Ovary (tissue), 7 donors: ENCODE measurements at regions not wholly inside any gene's neighbourhood (a gene's known extent, or its start where the extent isn't known, plus 50 kb on each side); places are given as distances from the start of the nearest gene placed in this dataset.

Experiments used
- DNase-seq, 5 donors: peaks; one replicate each; pipeline ENCODE4 v3.0.0-alpha.2; 2019 to 2020
- H3K27ac ChIP-seq, 2 donors: fragments of 200-600 bp; one replicate each; pipeline versions ENCODE4 v1.5.1 to v1.8.0; 2019 to 2022
- H3K27me3 ChIP-seq: fragments of 200-600 bp; one replicate; pipeline ENCODE4 v1.8.0; 2022
- H3K36me3 ChIP-seq: fragments of 200-600 bp; sonication (generic); one replicate; pipeline ENCODE4 v1.5.1; 2019
- H3K4me1 ChIP-seq: one replicate; pipeline ENCODE4 v1.8.1; 2013; ENCODE audit warnings: mild to moderate bottlenecking, moderate library complexity; ENCODE audit not compliant: insufficient read depth
- H3K4me3 ChIP-seq: fragments of 200-600 bp; sonication (generic); one replicate; pipeline ENCODE4 v1.5.1; 2017
- H3K9me3 ChIP-seq, 2 donors: fragments of 200-600 bp in 1 of 2; sonication (generic) in 1 of 2; one replicate each; pipeline versions ENCODE4 v1.5.1 to v1.8.1; 2013 to 2019; ENCODE audit warnings: mild to moderate bottlenecking in 1 of 2, moderate library complexity in 1 of 2
- CTCF ChIP-seq, 3 donors: fragments of 450-650 bp in 2 of 3; fragments of 200-600 bp in 1 of 3; IDR thresholded peaks; one replicate each; pipeline versions ENCODE4 v1.5.1 to v1.8.0; 2016 to 2022; ENCODE audit warnings: antibody characterized with exemption in 3 of 3, mild to moderate bottlenecking in 1 of 3
- EP300 ChIP-seq: sonication (generic); formaldehyde crosslinking; IDR thresholded peaks from one replicate; pipeline ENCODE4 v1.6.1; 2017; ENCODE audit warnings: antibody characterized with exemption
- POLR2A ChIP-seq: fragments of 450-650 bp; IDR thresholded peaks from one replicate; pipeline ENCODE4 v1.6.1; 2017; ENCODE audit warnings: antibody characterized with exemption, mild to moderate bottlenecking, moderate library complexity
- WGBS, 3 donors: extraction: QIAGEN DNeasy Blood & Tissue Kit in 1 of 3; methylation state at CpG; one replicate each; pipeline versions ENCODE4 v1.1.5 to v1.1.7; 2013 to 2017; 5-methylcytosine and 5-hydroxymethylcytosine counted together
- intact Hi-C, 4 donors: fragments of 100-400 bp; cut with DNase I; formaldehyde crosslinking; loops; one replicate each; pipeline versions ENCODE4 v1.11.0 to v1.15.1; 2022 to 2023
- donor health status: DM: no; HTN: no; CAD: no; lungs with moderate emphysema.
- donor health status: DM: no; HTN: no; CAD: no.
- donor health status: Bipolar disorder and iron deficiency.
- donor health status: DM: no; HTN: no; CAD: no.
- donor health status: DM: yes; HTN: yes; CAD: no.

- DNase-seq = no peak
- Histone ChIP-seq H3K4me1 (no peaks in the 10 kb centered on the region), H3K27ac (no peak overlapping the region), H3K36me3 (no peaks in the 10 kb centered on the region), H3K27me3 (no peaks in the 10 kb centered on the region), H3K9me3 (peaks cover 0 to 3% of the 10 kb centered on the region in 2 donors), H3K4me3 (no peak overlapping the region)
- 46 to 66% (median 48%) methylated on average over 3 of the region's 3 CpGs for WGBS, 3 donors
- TF ChIP-seq POLR2A = no peak
- no peak for TF ChIP-seq CTCF (IDR thresholded peaks at IDR 0.05)
- TF ChIP-seq EP300 = no peak
- intact Hi-C loops = no loop called here
Observed at GRCh38 chr5:26649000-26649399, 389.4 kb downstream of the CDH9 start.

GRCh38 chr5:26647781-26648180 lies 390.6 kb downstream of the CDH9 start:
- Histone ChIP-seq H3K9me3 (peaks cover 0 to 3% of the 10 kb centered on the region in 2 donors), H3K4me1 (no peaks in the 10 kb centered on the region), H3K27me3 (no peaks in the 10 kb centered on the region), H3K36me3 (no peaks in the 10 kb centered on the region), H3K4me3 (no peak overlapping the region), H3K27ac (no peak overlapping the region)
- 65 to 72% (median 67%) methylated on average over 2 of the region's 2 CpGs for WGBS, 3 donors
- TF ChIP-seq POLR2A (no peak), CTCF (IDR thresholded peaks at IDR 0.05) (no peak), EP300 (no peak)
- no peak for DNase-seq
- intact Hi-C loops = loop anchor here in 1 of 4 donors (1.0 kb wide), 1 partner anchor 34 kb away; no protein-coding TSS in a partner anchor

GRCh38 chr5:26645659-26646058 lies 392.7 kb downstream of the CDH9 start:
- TF ChIP-seq EP300 (no peak), CTCF (IDR thresholded peaks at IDR 0.05) (no peak), POLR2A (no peak)
- 83 to 91% (median 88%) methylated on average over 5 of the region's 5 CpGs for WGBS, 3 donors
- no peaks in the 10 kb centered on the region for H3K4me1 ChIP-seq
- H3K9me3 ChIP-seq = peaks cover 0 to 3% of the 10 kb centered on the region in 2 donors
- intact Hi-C loops = no loop called here
- no peaks in the 10 kb centered on the region for H3K36me3 ChIP-seq
- no peak for DNase-seq
- no peak overlapping the region for H3K27ac ChIP-seq
- no peak overlapping the region for H3K4me3 ChIP-seq
- no peaks in the 10 kb centered on the region for H3K27me3 ChIP-seq

- WGBS, 3 donors = 82 to 89% (median 88%) methylated on average over 2 of the region's 2 CpGs
- no peak for DNase-seq
- H3K4me3 ChIP-seq = no peak overlapping the region
- intact Hi-C loops = no loop called here
- TF ChIP-seq CTCF (IDR thresholded peaks at IDR 0.05) (no peak), EP300 (no peak), POLR2A (no peak)
- H3K36me3 ChIP-seq = no peaks in the 10 kb centered on the region
- H3K27me3 ChIP-seq = no peaks in the 10 kb centered on the region
- H3K27ac ChIP-seq = no peak overlapping the region
- H3K4me1 ChIP-seq = no peaks in the 10 kb centered on the region
- H3K9me3 ChIP-seq = no peaks in the 10 kb centered on the region
Observed at GRCh38 chr5:26641492-26641891, 396.9 kb downstream of the CDH9 start.

GRCh38 chr5:26625099-26625498 lies 413.3 kb downstream of the CDH9 start:
- no peaks in the 10 kb centered on the region for H3K27me3 ChIP-seq
- no peak overlapping the region for H3K27ac ChIP-seq
- intact Hi-C loops = no loop called here
- H3K4me1 ChIP-seq = no peaks in the 10 kb centered on the region
- TF ChIP-seq POLR2A = no peak
- no peak for TF ChIP-seq EP300
- no peak for TF ChIP-seq CTCF (IDR thresholded peaks at IDR 0.05)
- DNase-seq = no peak
- no peak overlapping the region for H3K4me3 ChIP-seq
- 63 to 75% (median 68%) methylated on average over 5 of the region's 5 CpGs for WGBS, 3 donors
- no peaks in the 10 kb centered on the region for H3K36me3 ChIP-seq
- H3K9me3 ChIP-seq = no peaks in the 10 kb centered on the region
